ENCODE measurements at regions not wholly inside any gene's neighbourhood (a gene's known extent, or its start where the extent isn't known, plus 50 kb on each side); places are given as distances from the start of the nearest gene placed in this dataset.

DNA sequence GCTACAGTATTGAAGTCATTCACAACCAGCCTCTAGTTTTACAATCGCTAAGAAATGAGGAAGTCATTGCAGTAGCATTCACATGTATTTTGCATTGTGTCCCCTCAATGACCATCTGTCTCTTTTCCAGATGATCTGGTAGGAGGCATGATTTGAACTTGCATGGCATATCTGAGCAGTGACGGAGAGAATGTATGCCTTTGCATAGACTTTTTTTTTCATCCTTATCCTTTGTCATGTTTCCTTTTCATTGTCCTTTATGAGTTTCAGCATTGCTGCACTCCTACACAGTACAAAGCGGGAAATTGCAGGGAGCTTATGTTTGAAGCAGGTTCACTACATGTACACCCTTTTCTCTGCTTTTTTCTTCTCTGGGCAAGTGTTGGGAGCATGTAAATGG lies 516.4 kb upstream of the GRIA3 start:
- Histone ChIP-seq H3K36me3 (no peaks in the 10 kb centered on the region), H3K4me3 (no peak overlapping the region), H3K4me1 (no peaks in the 10 kb centered on the region), H3K27ac (no peak overlapping the region), H3K27me3 (no peaks in the 10 kb centered on the region), H3K9me3 (no peaks in the 10 kb centered on the region)
- no peak for ATAC-seq (ENCODE audit: low FRiP score in 2 of 2)
- DNase-seq = no peak
- TF ChIP-seq EP300 (IDR thresholded peaks at IDR 0.05) (no peak), POLR2AphosphoS5 (IDR thresholded peaks at IDR 0.05) (no peak), POLR2A (IDR thresholded peaks at IDR 0.05) (no peak), CTCF (IDR thresholded peaks at IDR 0.05) (no peak)
- 69 to 79% methylated on average over 3 of the region's 3 CpGs for WGBS, 2 donors

DNA sequence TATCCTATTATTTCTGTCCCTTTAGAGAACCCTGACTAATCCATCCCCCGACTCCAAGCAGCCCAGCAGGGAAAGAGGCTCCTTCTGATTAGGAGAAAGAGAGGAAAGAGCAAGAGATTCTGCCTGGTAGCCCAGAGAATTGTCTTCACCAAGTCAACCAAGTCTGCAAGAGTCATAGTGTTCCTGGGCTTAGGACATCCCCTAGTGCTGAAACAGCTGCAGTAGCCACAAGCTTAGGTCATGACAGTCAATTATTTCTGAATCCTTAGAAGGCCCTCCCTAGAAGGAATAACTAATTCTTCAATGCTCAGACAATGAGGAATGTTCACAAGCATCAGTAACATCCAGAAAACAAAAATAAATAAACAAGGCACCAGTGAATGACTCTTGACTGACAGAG lies 480.3 kb upstream of the GRIA3 start:
- Histone ChIP-seq H3K4me1 (no peaks in the 10 kb centered on the region), H3K9me3 (peaks cover 0 to 7% (median 0%) of the 10 kb centered on the region in 4 donors), H3K27me3 (no peaks in the 10 kb centered on the region), H3K27ac (no peak overlapping the region), H3K4me3 (no peak overlapping the region), H3K36me3 (no peaks in the 10 kb centered on the region)
- WGBS, 2 donors = 67 to 69% methylated on average over 1 of the region's 1 CpG
- TF ChIP-seq POLR2AphosphoS5 (IDR thresholded peaks at IDR 0.05) (no peak), CTCF (IDR thresholded peaks at IDR 0.05) (no peak), EP300 (IDR thresholded peaks at IDR 0.05) (no peak), POLR2A (IDR thresholded peaks at IDR 0.05) (no peak)
- DNase-seq = no peak
- no peak for ATAC-seq (ENCODE audit: low FRiP score in 2 of 2)

DNA sequence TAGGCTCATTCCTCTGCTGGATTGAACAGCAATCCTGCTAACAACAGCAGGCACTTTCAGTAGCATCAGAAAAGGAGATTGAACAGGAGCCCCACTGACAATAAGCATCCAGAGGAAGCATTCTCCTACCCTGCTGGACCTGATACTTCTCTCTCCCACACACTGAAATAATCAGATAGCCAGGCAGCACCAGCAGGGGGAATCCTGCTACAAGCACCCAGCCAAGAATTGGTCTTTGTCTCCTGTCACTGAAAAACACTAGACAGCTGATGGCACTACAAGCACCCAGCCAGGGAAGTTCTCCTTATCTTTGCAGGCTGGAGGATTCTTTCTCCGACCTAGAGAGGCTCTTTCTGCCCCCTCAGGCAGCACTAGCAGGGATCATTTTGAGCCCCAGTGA lies 444.3 kb upstream of the GRIA3 start:
- no peaks in the 10 kb centered on the region for H3K9me3 ChIP-seq
- no peak overlapping the region for H3K4me3 ChIP-seq
- no peak for DNase-seq
- no peak for ATAC-seq (ENCODE audit: low FRiP score in 2 of 2)
- H3K27ac ChIP-seq = no peak overlapping the region
- TF ChIP-seq CTCF (IDR thresholded peaks at IDR 0.05) (no peak), POLR2A (IDR thresholded peaks at IDR 0.05) (no peak), POLR2AphosphoS5 (IDR thresholded peaks at IDR 0.05) (no peak), EP300 (IDR thresholded peaks at IDR 0.05) (no peak)
- H3K4me1 ChIP-seq = no peaks in the 10 kb centered on the region
- H3K27me3 ChIP-seq = no peaks in the 10 kb centered on the region
- no peaks in the 10 kb centered on the region for H3K36me3 ChIP-seq
- WGBS, 2 donors = 9 to 12% methylated on average over 1 of the region's 1 CpG

- 54 to 76% methylated on average over 3 of the region's 3 CpGs for WGBS, 2 donors
- no peak for ATAC-seq (ENCODE audit: low FRiP score in 2 of 2)
- H3K4me1 ChIP-seq = no peaks in the 10 kb centered on the region
These were observed 413.5 kb upstream of the GRIA3 start for GRCh38 chrX:122770581-122770980.

More at GRCh38 chrX:122770581-122770980, 413.5 kb upstream of the GRIA3 start:
- DNase-seq = no peak
- no peak overlapping the region for H3K4me3 ChIP-seq
- no peaks in the 10 kb centered on the region for H3K9me3 ChIP-seq
- no peaks in the 10 kb centered on the region for H3K27me3 ChIP-seq
- H3K27ac ChIP-seq = no peak overlapping the region
- TF ChIP-seq EP300 (IDR thresholded peaks at IDR 0.05) (no peak), POLR2AphosphoS5 (IDR thresholded peaks at IDR 0.05) (no peak), POLR2A (IDR thresholded peaks at IDR 0.05) (no peak), CTCF (IDR thresholded peaks at IDR 0.05) (no peak)
- H3K36me3 ChIP-seq = no peaks in the 10 kb centered on the region
